Heart left ventricle (tissue), 13 donors: ENCODE measurements at regions not wholly inside any gene's neighbourhood (a gene's known extent, or its start where the extent isn't known, plus 50 kb on each side); places are given as distances from the start of the nearest gene placed in this dataset.

Experiments
- CTCF ChIP-seq, 12 donors: fragments of 200-600 bp; sonication (generic) in 4 of 12; IDR thresholded peaks; one replicate each; pipeline versions ENCODE4 v1.5.0 to v1.8.0; 2018 to 2022; ENCODE audit warnings: antibody characterized with exemption in 12 of 12, mild to moderate bottlenecking in 5 of 12
- POLR2A ChIP-seq, 2 donors: fragments of 450-650 bp; IDR thresholded peaks; one replicate each; pipeline ENCODE4 v1.6.1; 2017; ENCODE audit warnings: antibody characterized with exemption in 2 of 2, mild to moderate bottlenecking in 2 of 2, moderate library complexity in 2 of 2
- donor health status: ischemic (EF 13 %, LVEDD 7.1; RV severe dilation, severe dysfunction).
- donor health status: DM: no; HTN: yes; CAD: no.
- donor health status: DM: no; HTN: no; CAD: no.
- donor health status: ischemic (EF 25% LVEDD 6.9; RV normal size, moderate dysfunction).
- donor health status: ischemic (EF 25% LVEDD 5.7; RV mildly dilated, moderate dysfunction).
- donor health status: ischemic (EF 35%, LVEDD 5.7; RV mildly dilated, moderate dysfunction).
- donor health status: nonischemic (EF 11% LVEDD 7.7; RV severe dilation, severe dysfunction).
- donor health status: DM: yes; HTN: yes; CAD: no.
- donor health status: PGD.
- donor health status: ischemic (EF 29% LVEDD 5.4; RV normal size, mild dysfunction).
- donor health status: nonischemic (EF 23%, LVEDD 6.1; RV moderate dilation, normal function).

- no peak for TF ChIP-seq CTCF (IDR thresholded peaks at IDR 0.05)
- no peak for TF ChIP-seq POLR2A (IDR thresholded peaks at IDR 0.05)
Observed at GRCh38 chr10:4283846-4284610, 499.0 kb upstream of the KLF6 start.
